ENCODE measurements at regions not wholly inside any gene's neighbourhood (a gene's known extent, or its start where the extent isn't known, plus 50 kb on each side); places are given as distances from the start of the nearest gene placed in this dataset.

- CTCF ChIA-PET = no interaction called here
- WGBS (ENCODE audit: missing lambda C conversion rate) = 91% methylated on average over 5 of the region's 5 CpGs
- Histone ChIP-seq H3K4me2 (no peak overlapping the region), H3K27ac (no peak overlapping the region; a peak in 1 of 6 replicates), H3K4me1 (no peaks in the 10 kb centered on the region), H3K4me3 (no peak overlapping the region), H3K9me3 (no peaks in the 10 kb centered on the region)
- DNase-seq (ENCODE audit: low read depth in 1 of 2, low spot score in 1 of 2) = no peak
- TF ChIP-seq FOSL2 (IDR thresholded peaks at IDR 0.05) = no peak
- no peak for TF ChIP-seq FOSL2 (CRISPR knock-in tag; IDR thresholded peaks at IDR 0.05)
- TF ChIP-seq MYC (IDR thresholded peaks at IDR 0.05; ENCODE audit: borderline replicate concordance, low read length) = no peak
- no peak for TF ChIP-seq KDM5A (IDR thresholded peaks at IDR 0.05)
- TF ChIP-seq RAD21 (conservative IDR thresholded peaks at IDR 0.05 in 1 of 2, IDR thresholded peaks at IDR 0.05 in 1 of 2) = no peak
- TF ChIP-seq, protein P1, sequence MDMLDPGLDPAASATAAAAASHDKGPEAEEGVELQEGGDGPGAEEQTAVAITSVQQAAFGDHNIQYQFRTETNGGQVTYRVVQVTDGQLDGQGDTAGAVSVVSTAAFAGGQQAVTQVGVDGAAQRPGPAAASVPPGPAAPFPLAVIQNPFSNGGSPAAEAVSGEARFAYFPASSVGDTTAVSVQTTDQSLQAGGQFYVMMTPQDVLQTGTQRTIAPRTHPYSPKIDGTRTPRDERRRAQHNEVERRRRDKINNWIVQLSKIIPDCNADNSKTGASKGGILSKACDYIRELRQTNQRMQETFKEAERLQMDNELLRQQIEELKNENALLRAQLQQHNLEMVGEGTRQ (IDR thresholded peaks at IDR 0.05) = no peak
- POLR2A ChIA-PET = no interaction called here
- ATAC-seq = no peak
- no peak for FAIRE-seq
Observed at GRCh38 chr12:65614259-65614889, 209.9 kb upstream of the HMGA2 start.

DNA sequence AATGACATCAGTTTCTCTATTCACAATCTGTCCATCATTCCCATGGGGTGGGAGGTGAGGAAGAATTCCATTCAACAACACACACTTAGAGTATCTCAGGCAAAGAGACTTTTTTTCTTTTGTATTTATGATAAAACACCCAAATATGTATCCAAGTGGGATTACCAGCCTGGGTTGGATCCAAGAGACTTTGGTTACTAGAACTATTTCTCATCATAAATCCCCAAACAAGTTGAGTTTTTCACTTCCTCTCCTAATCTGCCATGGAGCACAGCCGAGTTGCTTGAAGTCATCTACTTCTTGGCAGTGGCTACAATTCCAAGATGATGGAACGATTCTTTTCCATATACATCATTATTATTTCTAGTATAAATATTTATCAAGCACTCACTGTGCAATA is 209.2 kb upstream of the HMGA2 start:
- ATAC-seq (no peak), FAIRE-seq (no peak), DNase-seq (ENCODE audit: low read depth in 1 of 2, low spot score in 1 of 2) (no peak)
- H3K4me2 ChIP-seq = no peak overlapping the region
- no peak overlapping the region for H3K27ac ChIP-seq
- no peak overlapping the region for H3K4me3 ChIP-seq
- ChIA-PET POLR2A (no interaction called here), CTCF (no interaction called here)
- WGBS (ENCODE audit: missing lambda C conversion rate) = 64% methylated on average over 2 of the region's 2 CpGs
- no peaks in the 10 kb centered on the region for H3K4me1 ChIP-seq
- TF ChIP-seq POLR2A (IDR thresholded peaks at IDR 0.05; ENCODE audit: low read length) (no peak), RARB (CRISPR knock-in tag; IDR thresholded peaks at IDR 0.05) (no peak), ZC3H11A (IDR thresholded peaks at IDR 0.05) (no peak), POLR2AphosphoS2 (conservative IDR thresholded peaks at IDR 0.05; ENCODE audit: low read length) (no peak), NFE2L2 (conservative IDR thresholded peaks at IDR 0.05; ENCODE audit: low read length) (no peak)
- no peaks in the 10 kb centered on the region for H3K9me3 ChIP-seq

DNA sequence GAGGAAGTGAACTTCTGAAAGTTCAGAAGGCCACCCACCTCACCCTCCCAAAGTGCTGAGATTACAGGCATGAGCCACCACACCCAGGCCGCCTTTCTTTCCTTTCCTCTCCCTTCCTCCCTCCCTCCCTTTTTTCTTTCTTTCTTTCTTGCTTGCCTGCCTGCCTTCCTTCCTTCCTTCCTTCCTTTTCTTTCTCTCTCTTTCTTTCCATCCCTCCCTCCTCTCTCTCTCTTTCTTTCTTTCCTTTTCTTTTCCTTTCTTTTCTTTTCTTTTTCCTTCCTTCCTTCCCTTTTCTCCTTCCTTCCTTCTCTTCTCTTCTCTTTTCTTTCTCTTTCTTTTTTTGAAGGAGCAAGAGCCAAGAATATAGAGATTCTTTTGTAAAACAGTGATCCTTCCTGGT is 208.3 kb upstream of the HMGA2 start:
- no peaks in the 10 kb centered on the region for H3K4me1 ChIP-seq
- ChIA-PET POLR2A (no interaction called here), CTCF (interaction anchor here (0.6 to 1.0 kb wide), 2 partner anchors 14 to 473 kb away, joined by 3 to 6 read pairs; no protein-coding TSS in a partner anchor)
- H3K9me3 ChIP-seq = no peaks in the 10 kb centered on the region
- no peak overlapping the region for H3K27ac ChIP-seq
- TF ChIP-seq CHD4 (IDR thresholded peaks at IDR 0.05; ENCODE audit: borderline replicate concordance) (no peak), JUNB (IDR thresholded peaks at IDR 0.05) (no peak)
- DNase-seq (ENCODE audit: low read depth in 1 of 2, low spot score in 1 of 2) (no peak), ATAC-seq (no peak), FAIRE-seq (no peak)
- H3K4me3 ChIP-seq = no peak overlapping the region
- 88% methylated on average over 1 of the region's 1 CpG for WGBS (ENCODE audit: missing lambda C conversion rate)
- no peak overlapping the region for H3K4me2 ChIP-seq

- Histone ChIP-seq H3K4me3 (no peak overlapping the region), H3K27ac (no peak overlapping the region), H3K4me2 (no peak overlapping the region), H3K9me3 (no peaks in the 10 kb centered on the region), H3K4me1 (no peaks in the 10 kb centered on the region)
- 91% methylated on average over 2 of the region's 2 CpGs for WGBS (ENCODE audit: missing lambda C conversion rate)
- no peak for ATAC-seq
- CTCF ChIA-PET = interaction anchor here (0.8 to 2.3 kb wide), 5 partner anchors 10 to 67 kb away, joined by 3 to 9 read pairs (median 5); no protein-coding TSS in a partner anchor
- TF ChIP-seq CBX2 (IDR thresholded peaks at IDR 0.05; ENCODE audit: borderline replicate concordance, low read depth) (no peak), BCL3 (IDR thresholded peaks at IDR 0.05) (no peak), JUNB (IDR thresholded peaks at IDR 0.05) (no peak), PHF8 (IDR thresholded peaks at IDR 0.05; ENCODE audit: borderline replicate concordance, low read depth) (no peak), HMGXB4 (CRISPR knock-in tag; IDR thresholded peaks at IDR 0.05; ENCODE audit: borderline replicate concordance) (no peak), REST (IDR thresholded peaks at IDR 0.05) (no peak), TP53 (CRISPR knock-in tag; IDR thresholded peaks at IDR 0.05) (no peak), EHMT2 (IDR thresholded peaks at IDR 0.05; ENCODE audit: low read depth) (no peak), HDAC2 (IDR thresholded peaks at IDR 0.05) (no peak), MYC (IDR thresholded peaks at IDR 0.05; ENCODE audit: borderline replicate concordance, low read length) (no peak)
- TF ChIP-seq, protein P2, sequence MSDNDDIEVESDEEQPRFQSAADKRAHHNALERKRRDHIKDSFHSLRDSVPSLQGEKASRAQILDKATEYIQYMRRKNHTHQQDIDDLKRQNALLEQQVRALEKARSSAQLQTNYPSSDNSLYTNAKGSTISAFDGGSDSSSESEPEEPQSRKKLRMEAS (IDR thresholded peaks at IDR 0.05) = no peak
- no peak for FAIRE-seq
- POLR2A ChIA-PET = no interaction called here
- no peak for DNase-seq (ENCODE audit: low read depth in 1 of 2, low spot score in 1 of 2)
Observed at GRCh38 chr12:65618588-65618987, 205.7 kb upstream of the HMGA2 start.

Data from A549 (cell line).